Fibroblast of skin of back (primary cell): ENCODE measurements at regions not wholly inside any gene's neighbourhood (a gene's known extent, or its start where the extent isn't known, plus 50 kb on each side); places are given as distances from the start of the nearest gene placed in this dataset.

ENCODE experiments used
- DNase-seq: peaks from one replicate; pipeline ENCODE4 v3.0.0-alpha.2; 2013

- no peak for DNase-seq
Measured at GRCh38 chr5:111676926-111677415, 80.0 kb downstream of the NREP start.

- DNase-seq, result peak; percentile 58
Measured at GRCh38 chr5:111676466-111676865, 80.5 kb downstream of the NREP start.

GRCh38 chr5:111675201-111675934, 81.6 kb downstream of the NREP start:
- DNase-seq, result no peak

GRCh38 chr5:111673891-111674626, 82.9 kb downstream of the NREP start:
- DNase-seq, result no peak

GRCh38 chr5:111672099-111672498, 84.9 kb downstream of the NREP start:
- no peak for DNase-seq

- no peak for DNase-seq
Measured at GRCh38 chr5:111670826-111671492, 86.0 kb downstream of the NREP start.

- DNase-seq, result peak; percentile 86
Measured at GRCh38 chr5:111668477-111669414, 88.2 kb downstream of the NREP start.

- no peak for DNase-seq
Measured at GRCh38 chr5:111667128-111667736, 89.8 kb downstream of the NREP start.

GRCh38 chr5:111656580-111656979, 100.4 kb downstream of the NREP start:
- no peak for DNase-seq

- no peak for DNase-seq
Measured at GRCh38 chr5:111655169-111655924, 101.6 kb downstream of the NREP start.

- no peak for DNase-seq
Measured at GRCh38 chr5:111653408-111653807, 103.6 kb downstream of the NREP start.

- peak; percentile 17 for DNase-seq
Measured at GRCh38 chr5:111649516-111649915, 107.5 kb downstream of the NREP start.

- DNase-seq, result no peak
Measured at GRCh38 chr5:111645303-111645838, 111.6 kb downstream of the NREP start.

GRCh38 chr5:111643499-111643898, 113.5 kb downstream of the NREP start:
- DNase-seq, result no peak

GRCh38 chr5:111641533-111642233, 115.3 kb downstream of the NREP start:
- DNase-seq, result peak; percentile 77

GRCh38 chr5:111639912-111640311, 117.1 kb downstream of the NREP start:
- no peak for DNase-seq

GRCh38 chr5:111636736-111637135, 120.3 kb downstream of the NREP start:
- DNase-seq, result no peak

GRCh38 chr5:111635916-111636570, 121.0 kb downstream of the NREP start:
- DNase-seq, result no peak

GRCh38 chr5:111635151-111635902, 121.7 kb downstream of the NREP start:
- DNase-seq, result no peak
